ENCODE measurements at regions not wholly inside any gene's neighbourhood (a gene's known extent, or its start where the extent isn't known, plus 50 kb on each side); places are given as distances from the start of the nearest gene placed in this dataset.

DNA sequence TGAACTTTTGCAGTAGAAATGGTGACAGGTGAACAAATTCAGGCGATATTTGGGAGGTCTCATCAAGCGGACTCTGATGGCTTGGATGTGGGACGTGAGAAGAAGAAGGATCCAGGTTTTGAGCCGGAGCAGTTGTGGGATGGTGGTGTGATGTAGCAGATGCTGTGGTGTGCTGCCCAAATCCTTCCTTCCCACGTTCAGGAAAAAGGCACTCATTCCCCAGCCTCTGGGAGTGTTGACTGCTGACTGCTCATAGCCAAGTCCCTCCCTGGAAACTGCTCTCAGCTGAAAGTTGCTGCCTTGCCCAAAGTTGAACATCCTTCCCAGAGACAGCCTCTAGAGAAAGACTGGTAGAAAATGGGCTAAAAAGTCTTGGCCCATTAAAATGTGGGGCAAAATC lies 890.3 kb upstream of the ACVR2A start:
- TF ChIP-seq CTCF (IDR thresholded peaks at IDR 0.05) (no peak), POLR2A (IDR thresholded peaks at IDR 0.05) (no peak)

All from Peyer's patch (tissue), 4 donors.